IPS-NIHi11 (cell line): ENCODE measurements at regions not wholly inside any gene's neighbourhood (a gene's known extent, or its start where the extent isn't known, plus 50 kb on each side); places are given as distances from the start of the nearest gene placed in this dataset.

Source experiments
- DNase-seq: peaks from one replicate; pipeline ENCODE4 v3.0.0; 2012; ENCODE audit warnings: mixed read lengths, low spot score

- DNase-seq = no peak
Measured at GRCh38 chr13:99860745-99861144, 110.8 kb downstream of the ZIC5 start.

- DNase-seq = no peak
Measured at GRCh38 chr13:99859178-99860177, 112.1 kb downstream of the ZIC5 start.

- DNase-seq = no peak
Measured at GRCh38 chr13:99857738-99858137, 113.8 kb downstream of the ZIC5 start.

GRCh38 chr13:99855526-99856420 is 115.8 kb downstream of the ZIC5 start:
- no peak for DNase-seq

- no peak for DNase-seq
Measured at GRCh38 chr13:99854366-99854765, 117.2 kb downstream of the ZIC5 start.

GRCh38 chr13:99847318-99847750 is 124.2 kb downstream of the ZIC5 start:
- DNase-seq = no peak

- DNase-seq = no peak
Measured at GRCh38 chr13:99845161-99845874, 126.2 kb downstream of the ZIC5 start.

- no peak for DNase-seq
Measured at GRCh38 chr13:99844421-99844820, 127.1 kb downstream of the ZIC5 start.

- DNase-seq = no peak
Measured at GRCh38 chr13:99843872-99844271, 127.7 kb downstream of the ZIC5 start.

- DNase-seq = no peak
Measured at GRCh38 chr13:99842405-99842804, 129.2 kb downstream of the ZIC5 start.

- DNase-seq = no peak
Measured at GRCh38 chr13:99836291-99836690, 135.3 kb downstream of the ZIC5 start.

- DNase-seq = no peak
Measured at GRCh38 chr13:99835442-99835841, 136.1 kb downstream of the ZIC5 start.

- DNase-seq = no peak
Measured at GRCh38 chr13:99834246-99834645, 137.3 kb downstream of the ZIC5 start.

- no peak for DNase-seq
Measured at GRCh38 chr13:99832347-99832746, 139.2 kb downstream of the ZIC5 start.

GRCh38 chr13:99830931-99831330 is 140.6 kb downstream of the ZIC5 start:
- DNase-seq = peak; percentile 65

GRCh38 chr13:99829593-99830239 is 141.9 kb downstream of the ZIC5 start:
- no peak for DNase-seq

GRCh38 chr13:99829161-99829560 is 142.4 kb downstream of the ZIC5 start:
- DNase-seq = no peak

GRCh38 chr13:99828735-99829134 is 142.8 kb downstream of the ZIC5 start:
- no peak for DNase-seq

- DNase-seq = no peak
Measured at GRCh38 chr13:99828123-99828522, 143.4 kb downstream of the ZIC5 start.

- DNase-seq = no peak
Measured at GRCh38 chr13:99827011-99827772, 144.4 kb downstream of the ZIC5 start.

- no peak for DNase-seq
Measured at GRCh38 chr13:99823961-99824360, 147.6 kb downstream of the ZIC5 start.
